ENCODE measurements at regions not wholly inside any gene's neighbourhood (a gene's known extent, or its start where the extent isn't known, plus 50 kb on each side); places are given as distances from the start of the nearest gene placed in this dataset.
"Not testable (repeated sequence)": the region's sequence is repeated elsewhere in the genome, so short reads cannot be mapped to it uniquely, and the experiment has no call there.

GRCh38 chr1:29782846-29783507, 546.7 kb downstream of the PTPRU start:
- DNase-seq: no peak

GRCh38 chr1:29779146-29779545, 542.8 kb downstream of the PTPRU start:
- DNase-seq: no peak

- no peak for DNase-seq
Measured at GRCh38 chr1:29777522-29777921, 541.2 kb downstream of the PTPRU start.

GRCh38 chr1:29774355-29774754, 538.0 kb downstream of the PTPRU start:
- DNase-seq: no peak

GRCh38 chr1:29772584-29773100, 536.3 kb downstream of the PTPRU start:
- DNase-seq: no peak

GRCh38 chr1:29767769-29768425, 531.6 kb downstream of the PTPRU start:
- DNase-seq: no peak

GRCh38 chr1:29767088-29767685, 530.9 kb downstream of the PTPRU start:
- no peak for DNase-seq

- no peak for DNase-seq
Measured at GRCh38 chr1:29762635-29763034, 526.3 kb downstream of the PTPRU start.

GRCh38 chr1:29761159-29761928, 525.0 kb downstream of the PTPRU start:
- no peak for DNase-seq

- no peak for DNase-seq
Measured at GRCh38 chr1:29760067-29760564, 523.8 kb downstream of the PTPRU start.

GRCh38 chr1:29758781-29759499, 522.6 kb downstream of the PTPRU start:
- no peak for DNase-seq

GRCh38 chr1:29757866-29758780, 521.8 kb downstream of the PTPRU start:
- DNase-seq: no peak

GRCh38 chr1:29756901-29757725, 520.8 kb downstream of the PTPRU start:
- no peak for DNase-seq

- DNase-seq: no peak
Measured at GRCh38 chr1:29756498-29756897, 520.2 kb downstream of the PTPRU start.

GRCh38 chr1:29756085-29756484, 519.8 kb downstream of the PTPRU start:
- no peak for DNase-seq

GRCh38 chr1:29755412-29756015, 519.2 kb downstream of the PTPRU start:
- DNase-seq: not testable (repeated sequence)

GRCh38 chr1:29754573-29755375, 518.5 kb downstream of the PTPRU start:
- no peak for DNase-seq

- DNase-seq: no peak
Measured at GRCh38 chr1:29753771-29754572, 517.6 kb downstream of the PTPRU start.

Data from central memory CD4-positive, alpha-beta T cell (primary cell).